Activated CD8-positive, alpha-beta memory T cell treated with anti-CD3 and anti-CD28 coated beads, Interleukin-2, amount 10 ng/mL, durations not matched to agents 7 days and 5 days (primary cell): ENCODE measurements at regions not wholly inside any gene's neighbourhood (a gene's known extent, or its start where the extent isn't known, plus 50 kb on each side); places are given as distances from the start of the nearest gene placed in this dataset.

ENCODE experiments used
- ATAC-seq: fragments of 150-1000 bp; cut with Tn5 transposase; one replicate; pipeline ENCODE4 v1.10.0; 2021; ENCODE audit warnings: moderate library complexity
- CTCF ChIA-PET: fragments of 350-600 bp; sonication (Branson Sonifier 250); formaldehyde crosslinking; loops from one replicate; lab custom pipeline; 2021; ENCODE audit warnings: antibody characterized with exemption; lab: Charles Lee
- DNase-seq: peaks from one replicate; pipeline ENCODE4 v3.0.0-alpha.2; 2020
- H3K27ac Mint-ChIP-seq: one replicate; pipeline ENCODE4 v1.8.0; 2021; ENCODE audit warnings: mild to moderate bottlenecking, mixed read lengths
- H3K27me3 Mint-ChIP-seq: one replicate; pipeline ENCODE4 v1.8.0; 2021; ENCODE audit warnings: mixed read lengths
- H3K36me3 Mint-ChIP-seq: one replicate; pipeline ENCODE4 v1.8.0; 2021; ENCODE audit warnings: mild to moderate bottlenecking, mixed read lengths
- H3K4me1 Mint-ChIP-seq: one replicate; pipeline ENCODE4 v1.8.0; 2021; ENCODE audit warnings: mixed read lengths
- H3K4me3 Mint-ChIP-seq: one replicate; pipeline ENCODE4 v1.8.0; 2021; ENCODE audit warnings: mild to moderate bottlenecking, moderate library complexity, mixed read lengths
- H3K9me3 Mint-ChIP-seq: one replicate; pipeline ENCODE4 v1.8.0; 2022; ENCODE audit warnings: low read depth, mixed read lengths

- Mint-ChIP-seq H3K27me3 (no peaks in the 10 kb centered on the region), H3K27ac (no peak overlapping the region), H3K4me1 (no peaks in the 10 kb centered on the region), H3K4me3 (no peak overlapping the region), H3K36me3 (no peaks in the 10 kb centered on the region), H3K9me3 (no peaks in the 10 kb centered on the region)
- CTCF ChIA-PET: no interaction called here
- DNase-seq: no peak
- no peak for ATAC-seq
These were observed 293.2 kb upstream of the IRX4 start for GRCh38 chr5:2175842-2176404.

GRCh38 chr5:2175041-2175440 lies 292.3 kb upstream of the IRX4 start:
- ATAC-seq (no peak), DNase-seq (no peak)
- Mint-ChIP-seq H3K4me1 (no peaks in the 10 kb centered on the region), H3K4me3 (no peak overlapping the region), H3K36me3 (no peaks in the 10 kb centered on the region), H3K27ac (no peak overlapping the region), H3K27me3 (no peaks in the 10 kb centered on the region), H3K9me3 (no peaks in the 10 kb centered on the region)
- CTCF ChIA-PET: no interaction called here

GRCh38 chr5:2174538-2174937 lies 291.8 kb upstream of the IRX4 start:
- H3K4me1 Mint-ChIP-seq: no peaks in the 10 kb centered on the region
- H3K9me3 Mint-ChIP-seq: no peaks in the 10 kb centered on the region
- H3K4me3 Mint-ChIP-seq: no peak overlapping the region
- DNase-seq (no peak), ATAC-seq (no peak)
- CTCF ChIA-PET: no interaction called here
- H3K27ac Mint-ChIP-seq: no peak overlapping the region
- no peaks in the 10 kb centered on the region for H3K36me3 Mint-ChIP-seq
- no peaks in the 10 kb centered on the region for H3K27me3 Mint-ChIP-seq

GRCh38 chr5:2173151-2173834 lies 290.6 kb upstream of the IRX4 start:
- no peak for ATAC-seq
- H3K9me3 Mint-ChIP-seq: no peaks in the 10 kb centered on the region
- H3K27ac Mint-ChIP-seq: no peak overlapping the region
- no peak overlapping the region for H3K4me3 Mint-ChIP-seq
- H3K27me3 Mint-ChIP-seq: no peaks in the 10 kb centered on the region
- CTCF ChIA-PET: no interaction called here
- DNase-seq: no peak
- H3K4me1 Mint-ChIP-seq: no peaks in the 10 kb centered on the region
- H3K36me3 Mint-ChIP-seq: no peaks in the 10 kb centered on the region

- CTCF ChIA-PET: no interaction called here
- Mint-ChIP-seq H3K36me3 (no peaks in the 10 kb centered on the region), H3K4me1 (no peaks in the 10 kb centered on the region)
These were observed 289.7 kb upstream of the IRX4 start for GRCh38 chr5:2172471-2172870.

GRCh38 chr5:2170761-2171160 lies 288.0 kb upstream of the IRX4 start:
- H3K27me3 Mint-ChIP-seq: no peaks in the 10 kb centered on the region
- CTCF ChIA-PET: interaction anchor here (1.3 kb wide), 1 partner anchor 19 kb away, joined by 3 read pairs; no protein-coding TSS in a partner anchor
- no peak overlapping the region for H3K27ac Mint-ChIP-seq
- ATAC-seq (no peak), DNase-seq (no peak)
- H3K4me3 Mint-ChIP-seq: no peak overlapping the region
- no peaks in the 10 kb centered on the region for H3K9me3 Mint-ChIP-seq
- no peaks in the 10 kb centered on the region for H3K36me3 Mint-ChIP-seq
- H3K4me1 Mint-ChIP-seq: no peaks in the 10 kb centered on the region

More at GRCh38 chr5:2172471-2172870, 289.7 kb upstream of the IRX4 start:
- DNase-seq (no peak), ATAC-seq (no peak)
- no peak overlapping the region for H3K27ac Mint-ChIP-seq
- H3K27me3 Mint-ChIP-seq: no peaks in the 10 kb centered on the region
- H3K9me3 Mint-ChIP-seq: no peaks in the 10 kb centered on the region
- no peak overlapping the region for H3K4me3 Mint-ChIP-seq

GRCh38 chr5:2169850-2170760 lies 287.4 kb upstream of the IRX4 start:
- H3K4me1 Mint-ChIP-seq: no peaks in the 10 kb centered on the region
- CTCF ChIA-PET: no interaction called here
- H3K4me3 Mint-ChIP-seq: no peak overlapping the region
- H3K36me3 Mint-ChIP-seq: no peaks in the 10 kb centered on the region
- no peak for DNase-seq
- no peak for ATAC-seq
- H3K27ac Mint-ChIP-seq: no peak overlapping the region
- no peaks in the 10 kb centered on the region for H3K27me3 Mint-ChIP-seq
- H3K9me3 Mint-ChIP-seq: no peaks in the 10 kb centered on the region

GRCh38 chr5:2169430-2169808 lies 286.7 kb upstream of the IRX4 start:
- ATAC-seq: no peak
- no peak overlapping the region for H3K27ac Mint-ChIP-seq
- H3K4me3 Mint-ChIP-seq: no peak overlapping the region
- CTCF ChIA-PET: no interaction called here
- no peak for DNase-seq
- H3K27me3 Mint-ChIP-seq: no peaks in the 10 kb centered on the region
- H3K9me3 Mint-ChIP-seq: no peaks in the 10 kb centered on the region
- no peaks in the 10 kb centered on the region for H3K36me3 Mint-ChIP-seq
- H3K4me1 Mint-ChIP-seq: no peaks in the 10 kb centered on the region

- no peak for ATAC-seq
- H3K4me1 Mint-ChIP-seq: no peaks in the 10 kb centered on the region
These were observed 286.1 kb upstream of the IRX4 start for GRCh38 chr5:2168601-2169429.

GRCh38 chr5:2167671-2168070 lies 284.9 kb upstream of the IRX4 start:
- no peak overlapping the region for H3K27ac Mint-ChIP-seq
- no peak for ATAC-seq

More at GRCh38 chr5:2168601-2169429, 286.1 kb upstream of the IRX4 start:
- H3K27me3 Mint-ChIP-seq: no peaks in the 10 kb centered on the region
- no peaks in the 10 kb centered on the region for H3K9me3 Mint-ChIP-seq
- no peaks in the 10 kb centered on the region for H3K36me3 Mint-ChIP-seq
- H3K4me3 Mint-ChIP-seq: no peak overlapping the region
- no peak overlapping the region for H3K27ac Mint-ChIP-seq
- CTCF ChIA-PET: no interaction called here
- DNase-seq: no peak

GRCh38 chr5:2166979-2167377 lies 284.3 kb upstream of the IRX4 start:
- ATAC-seq (no peak), DNase-seq (no peak)
- CTCF ChIA-PET: no interaction called here
- H3K4me3 Mint-ChIP-seq: no peak overlapping the region
- no peaks in the 10 kb centered on the region for H3K27me3 Mint-ChIP-seq
- no peaks in the 10 kb centered on the region for H3K36me3 Mint-ChIP-seq
- no peaks in the 10 kb centered on the region for H3K4me1 Mint-ChIP-seq
- no peaks in the 10 kb centered on the region for H3K9me3 Mint-ChIP-seq
- no peak overlapping the region for H3K27ac Mint-ChIP-seq

More at GRCh38 chr5:2167671-2168070, 284.9 kb upstream of the IRX4 start:
- DNase-seq: no peak
- CTCF ChIA-PET: no interaction called here
- Mint-ChIP-seq H3K36me3 (no peaks in the 10 kb centered on the region), H3K27me3 (no peaks in the 10 kb centered on the region), H3K4me3 (no peak overlapping the region), H3K9me3 (no peaks in the 10 kb centered on the region), H3K4me1 (no peaks in the 10 kb centered on the region)

GRCh38 chr5:2166306-2166978 lies 283.7 kb upstream of the IRX4 start:
- Mint-ChIP-seq H3K4me3 (no peak overlapping the region), H3K4me1 (no peaks in the 10 kb centered on the region), H3K27ac (no peak overlapping the region), H3K9me3 (no peaks in the 10 kb centered on the region), H3K27me3 (no peaks in the 10 kb centered on the region), H3K36me3 (no peaks in the 10 kb centered on the region)
- DNase-seq (no peak), ATAC-seq (no peak)
- CTCF ChIA-PET: no interaction called here
